Panc1 (cell line): ENCODE measurements at regions not wholly inside any gene's neighbourhood (a gene's known extent, or its start where the extent isn't known, plus 50 kb on each side); places are given as distances from the start of the nearest gene placed in this dataset.

Experiments used
- ATAC-seq: fragments of 200-7000 bp; cut with Tn5 transposase; 2 replicates; pipeline ENCODE4 v1.9.1; 2020; ENCODE audit warnings: mild to moderate bottlenecking, moderate library complexity
- BruUV-seq: library from RNA; stranded (reverse); fragments of 400-500 nt; replicated peaks from 2 replicates; lab custom pipeline; 2021; lab: Mats Ljungman, UMichigan
- CTCF ChIA-PET: fragments of 300-600 bp; sonication (Branson Sonifier 250); formaldehyde crosslinking; loops from one replicate; lab custom pipeline; 2022; ENCODE audit warnings: antibody characterized with exemption; lab: Charles Lee
- POLR2A ChIA-PET: fragments of 300-600 bp; sonication (Branson Sonifier 250); formaldehyde crosslinking; loops from one replicate; lab custom pipeline; 2022; ENCODE audit warnings: antibody characterized with exemption; lab: Charles Lee
- DNase-seq: peaks from one replicate; pipeline ENCODE4 v3.0.0-alpha.2; 2010; ENCODE audit warnings: low read depth, low spot score
- H3K27ac ChIP-seq: 2 replicates; pipeline ENCODE4 v1.5.1; 2011; ENCODE audit warnings: mild to moderate bottlenecking, low read length, inconsistent platforms
- H3K27me3 ChIP-seq: fragments of 200-500 bp; sonication (Bioruptor generic); 2 replicates; pipeline ENCODE4 v1.6.0; 2014; ENCODE audit warnings: low read length, inconsistent platforms; ENCODE audit not compliant: control insufficient read depth, insufficient read depth
- H3K36me3 ChIP-seq: fragments of 200-500 bp; sonication (Bioruptor generic); 2 replicates; pipeline ENCODE4 v1.5.1; 2014; ENCODE audit warnings: inconsistent platforms, mild to moderate bottlenecking, low read length, moderate library complexity; ENCODE audit not compliant: control insufficient read depth, insufficient read depth
- H3K4me1 ChIP-seq: 2 replicates; pipeline ENCODE4 v1.5.1; 2011; ENCODE audit warnings: inconsistent platforms, mild to moderate bottlenecking, low read length, moderate library complexity; ENCODE audit not compliant: control insufficient read depth, insufficient read depth
- H3K4me3 ChIP-seq, 2 experiments: 2 replicates each; pipeline ENCODE4 v1.5.1; 2011 to 2012; ENCODE audit warnings: low read depth in 2 of 2, low read length in 2 of 2, mild to moderate bottlenecking in 2 of 2, inconsistent platforms in 1 of 2, moderate library complexity in 1 of 2
- H3K9me3 ChIP-seq: fragments of 200-500 bp; sonication (Bioruptor generic); 2 replicates; pipeline ENCODE4 v1.5.1; 2014; ENCODE audit warnings: low read depth, mild to moderate bottlenecking, inconsistent platforms, low read length, moderate library complexity; ENCODE audit not compliant: control insufficient read depth, insufficient read depth
- CTCF ChIP-seq: fragments of 450-650 bp; IDR thresholded peaks from 2 replicates; pipeline ENCODE4 v1.5.1; 2017; ENCODE audit warnings: mild to moderate bottlenecking
- POLR2AphosphoS5 ChIP-seq: IDR thresholded peaks from 2 replicates; pipeline ENCODE4 v1.6.1; 2012; ENCODE audit warnings: mild to moderate bottlenecking, low read depth, low read length, moderate library complexity
- REST ChIP-seq, 2 experiments: IDR thresholded peaks; 2 replicates each; pipeline ENCODE4 v1.6.1; 2011 to 2012; ENCODE audit warnings: low read depth in 2 of 2, control low read depth in 1 of 2, low read length in 1 of 2, mild to moderate bottlenecking in 1 of 2, moderate library complexity in 1 of 2; ENCODE audit not compliant: insufficient read depth in 1 of 2
- SIN3A ChIP-seq: IDR thresholded peaks from 2 replicates; pipeline ENCODE4 v1.6.1; 2012; ENCODE audit warnings: low read depth, mild to moderate bottlenecking, low read length, moderate library complexity, borderline replicate concordance; ENCODE audit not compliant: insufficient read depth
- TCF7L2 ChIP-seq: IDR thresholded peaks from 2 replicates; pipeline ENCODE4 v1.6.1; 2011; ENCODE audit warnings: mild to moderate bottlenecking, low read depth, low read length, inconsistent platforms
- in situ Hi-C: cut with HindIII; loops from 2 replicates; pipeline ENCODE4 v1.10.0; 2016; ENCODE audit warnings: low sequenced_read_pairs, low pct_unique_long_range_greater_than_20kb
- intact Hi-C: fragments of 100-400 bp; cut with micrococcal nuclease; formaldehyde crosslinking; loops from one replicate; pipeline ENCODE4 v1.10.0; 2022; ENCODE audit not compliant: unreplicated experiment

DNA sequence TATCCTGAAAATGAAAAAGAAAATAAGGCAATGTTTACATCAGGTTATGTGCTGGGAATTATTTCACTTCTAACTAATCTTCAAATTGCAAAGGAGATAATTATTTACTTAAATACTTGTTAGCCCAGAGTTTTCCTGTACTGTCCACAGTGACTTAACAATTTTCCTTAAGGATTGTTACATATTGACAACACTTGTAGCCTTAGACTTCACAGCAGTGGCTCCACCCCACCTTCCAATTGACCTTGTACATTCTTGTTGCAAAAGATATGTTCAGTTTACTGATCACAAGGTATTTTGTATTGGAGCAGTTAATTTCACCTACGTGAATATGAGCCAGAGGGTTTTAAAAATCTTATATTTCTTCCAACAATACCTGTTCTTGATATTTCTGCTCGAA, 376.9 kb downstream of the CNTN6 start:
- no peak overlapping the region for H3K27ac ChIP-seq
- CTCF ChIA-PET, result no interaction called here
- no TSS peak for BruUV-seq
- H3K27me3 ChIP-seq, result no peaks in the 10 kb centered on the region
- H3K4me1 ChIP-seq, result no peaks in the 10 kb centered on the region
- TF ChIP-seq SIN3A, result no peak
- no peak for TF ChIP-seq REST (IDR thresholded peaks at IDR 0.05; ENCODE audit: insufficient read depth in 1 of 2, low read depth in 2 of 2, low read length in 1 of 2)
- no peak for TF ChIP-seq TCF7L2
- TF ChIP-seq CTCF, result no peak
- no peak for TF ChIP-seq POLR2AphosphoS5
- intact Hi-C loops, result no loop called here
- in situ Hi-C loops, result no loop called here
- H3K9me3 ChIP-seq, result no peaks in the 10 kb centered on the region
- H3K36me3 ChIP-seq, result no peaks in the 10 kb centered on the region
- POLR2A ChIA-PET, result no interaction called here
- no peak overlapping the region for H3K4me3 ChIP-seq
- DNase-seq (no peak), ATAC-seq (no peak)

- in situ Hi-C loops (no loop called here), intact Hi-C loops (no loop called here)
- BruUV-seq, result no TSS peak
- Histone ChIP-seq H3K4me1 (no peaks in the 10 kb centered on the region), H3K27ac (no peak overlapping the region), H3K27me3 (no peaks in the 10 kb centered on the region), H3K9me3 (no peaks in the 10 kb centered on the region), H3K4me3 (no peak overlapping the region), H3K36me3 (no peaks in the 10 kb centered on the region)
- ChIA-PET POLR2A (no interaction called here), CTCF (no interaction called here)
- ATAC-seq (no peak), DNase-seq (no peak)
- TF ChIP-seq CTCF, result no peak
- TF ChIP-seq REST (IDR thresholded peaks at IDR 0.05; ENCODE audit: insufficient read depth in 1 of 2, low read depth in 2 of 2, low read length in 1 of 2), result no peak
- no peak for TF ChIP-seq TCF7L2
- no peak for TF ChIP-seq SIN3A
- TF ChIP-seq POLR2AphosphoS5, result no peak
These were observed 384.8 kb downstream of the CNTN6 start for GRCh38 chr3:1477669-1478068.
